ENCODE measurements at regions not wholly inside any gene's neighbourhood (a gene's known extent, or its start where the extent isn't known, plus 50 kb on each side); places are given as distances from the start of the nearest gene placed in this dataset.

DNA sequence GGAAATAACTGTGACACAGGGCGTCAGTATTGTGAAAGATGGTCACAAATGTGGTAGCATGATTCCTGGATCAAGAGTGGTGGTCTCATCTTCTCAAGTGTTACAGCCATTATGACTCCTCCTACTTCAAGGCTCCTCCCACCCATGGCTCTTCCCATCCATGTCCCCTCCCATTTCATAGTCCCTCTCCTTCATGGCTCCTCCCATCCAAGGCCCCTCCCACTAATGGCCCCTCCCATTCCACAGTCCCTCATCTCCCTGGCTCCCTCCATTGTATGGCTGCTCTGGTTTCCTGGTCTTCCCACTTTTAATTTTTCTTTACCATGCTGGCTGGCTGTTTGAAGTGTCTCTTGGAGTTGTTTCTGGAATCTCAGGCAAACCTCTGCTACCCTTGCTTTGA, 1375.2 kb upstream of the TMEM132C start:
- WGBS, 5 donors: 85 to 96% (median 91%) methylated on average over 1 of the region's 1 CpG
- H3K9me3 ChIP-seq: peaks cover 0 to 12% (median 7%) of the 10 kb centered on the region in 8 donors
- no peak overlapping the region for H3K27ac ChIP-seq
- no peaks in the 10 kb centered on the region for H3K27me3 ChIP-seq (replicated peaks in 1 of 7)
- no peak overlapping the region for H3K4me3 ChIP-seq
- no peak for DNase-seq
- H3K36me3 ChIP-seq: no peaks in the 10 kb centered on the region
- H3K4me1 ChIP-seq: no peaks in the 10 kb centered on the region
- TF ChIP-seq POLR2A (IDR thresholded peaks at IDR 0.05) (no peak), POLR2AphosphoS5 (IDR thresholded peaks at IDR 0.05) (no peak)
- TF ChIP-seq, protein P1, sequence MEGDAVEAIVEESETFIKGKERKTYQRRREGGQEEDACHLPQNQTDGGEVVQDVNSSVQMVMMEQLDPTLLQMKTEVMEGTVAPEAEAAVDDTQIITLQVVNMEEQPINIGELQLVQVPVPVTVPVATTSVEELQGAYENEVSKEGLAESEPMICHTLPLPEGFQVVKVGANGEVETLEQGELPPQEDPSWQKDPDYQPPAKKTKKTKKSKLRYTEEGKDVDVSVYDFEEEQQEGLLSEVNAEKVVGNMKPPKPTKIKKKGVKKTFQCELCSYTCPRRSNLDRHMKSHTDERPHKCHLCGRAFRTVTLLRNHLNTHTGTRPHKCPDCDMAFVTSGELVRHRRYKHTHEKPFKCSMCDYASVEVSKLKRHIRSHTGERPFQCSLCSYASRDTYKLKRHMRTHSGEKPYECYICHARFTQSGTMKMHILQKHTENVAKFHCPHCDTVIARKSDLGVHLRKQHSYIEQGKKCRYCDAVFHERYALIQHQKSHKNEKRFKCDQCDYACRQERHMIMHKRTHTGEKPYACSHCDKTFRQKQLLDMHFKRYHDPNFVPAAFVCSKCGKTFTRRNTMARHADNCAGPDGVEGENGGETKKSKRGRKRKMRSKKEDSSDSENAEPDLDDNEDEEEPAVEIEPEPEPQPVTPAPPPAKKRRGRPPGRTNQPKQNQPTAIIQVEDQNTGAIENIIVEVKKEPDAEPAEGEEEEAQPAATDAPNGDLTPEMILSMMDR (IDR thresholded peaks at IDR 0.05 in 8 of 11, conservative IDR thresholded peaks at IDR 0.05 in 3 of 11): no peak
- intact Hi-C loops (cut with DNase I; ENCODE audit: low total_unique reads): no loop called here

DNA sequence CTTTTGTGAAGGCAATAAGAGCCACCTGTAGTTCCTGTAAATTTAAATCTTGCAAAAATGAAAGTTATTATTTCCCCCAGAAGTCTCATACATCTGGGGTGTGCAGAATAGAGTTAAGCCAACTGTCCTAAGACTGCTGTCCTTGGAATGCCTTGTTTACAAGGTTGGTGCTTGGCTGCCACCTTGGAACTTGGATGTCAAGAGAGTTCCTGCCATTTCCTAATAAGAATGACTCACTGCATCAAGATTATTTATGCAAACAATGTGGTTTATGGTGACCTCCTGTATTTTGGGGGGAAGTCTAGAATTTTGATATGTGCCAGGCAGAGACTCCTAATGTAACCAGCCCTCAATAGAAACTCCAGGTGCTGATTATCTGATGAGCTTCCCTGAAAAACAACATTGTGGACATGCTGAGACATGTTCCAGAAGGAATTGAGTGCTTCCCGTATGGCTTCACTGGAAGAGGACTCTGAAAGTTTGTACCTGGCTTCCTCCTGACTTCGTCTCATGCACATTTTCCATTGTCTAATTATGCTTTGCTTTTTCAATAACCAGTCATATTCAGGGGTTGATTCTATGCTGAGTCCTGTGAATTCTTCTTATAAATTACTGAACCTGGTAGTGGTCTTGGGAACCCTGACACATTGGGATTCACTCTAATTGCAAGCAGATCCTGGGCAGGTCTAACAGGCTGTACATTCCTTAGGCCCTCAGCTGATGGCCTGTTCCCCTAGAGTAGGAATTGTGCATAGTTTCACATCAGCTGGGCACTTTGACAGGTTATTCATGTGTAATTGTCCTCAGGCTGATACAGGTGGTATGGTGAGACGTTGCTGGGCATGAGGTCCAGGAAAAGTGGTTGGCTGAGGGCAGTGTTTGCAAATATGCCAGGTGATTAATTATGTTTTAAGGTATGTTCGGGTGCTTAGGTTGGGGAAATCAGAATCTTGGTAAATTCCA, 1370.7 kb upstream of the TMEM132C start:
- H3K27me3 ChIP-seq (replicated peaks in 1 of 7): no peaks in the 10 kb centered on the region
- TF ChIP-seq, protein P1 (IDR thresholded peaks at IDR 0.05 in 8 of 11, conservative IDR thresholded peaks at IDR 0.05 in 3 of 11): no peak
- TF ChIP-seq POLR2AphosphoS5 (IDR thresholded peaks at IDR 0.05) (no peak), POLR2A (IDR thresholded peaks at IDR 0.05) (no peak)
- H3K9me3 ChIP-seq: peaks cover 0 to 8% (median 5%) of the 10 kb centered on the region in 8 donors
- intact Hi-C loops (cut with DNase I; ENCODE audit: low total_unique reads): no loop called here
- no peak overlapping the region for H3K27ac ChIP-seq
- no peak for DNase-seq
- WGBS, 5 donors: 67 to 77% (median 74%) methylated on average over 4 of the region's 4 CpGs
- H3K36me3 ChIP-seq: no peaks in the 10 kb centered on the region
- H3K4me3 ChIP-seq: no peak overlapping the region
- H3K4me1 ChIP-seq: no peaks in the 10 kb centered on the region

DNA sequence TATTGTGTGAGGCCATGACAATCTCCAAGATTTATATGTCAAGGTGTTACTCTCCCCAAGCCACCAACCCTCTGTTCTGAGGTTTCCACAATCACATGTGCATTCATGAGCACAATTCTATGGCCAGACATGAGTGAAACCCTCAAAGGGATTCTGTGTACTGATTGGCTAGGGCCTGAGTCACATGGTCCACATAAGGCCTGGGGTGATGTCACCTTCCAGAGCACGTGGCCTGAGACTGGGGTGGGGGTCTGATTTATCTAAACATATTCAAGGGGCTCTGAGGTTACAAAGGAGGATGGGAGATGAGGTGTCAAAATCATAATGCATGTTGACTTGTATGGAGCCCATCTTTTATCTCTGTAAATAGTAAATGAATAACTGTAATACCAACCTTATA, 1369.9 kb upstream of the TMEM132C start:
- intact Hi-C loops (cut with DNase I; ENCODE audit: low total_unique reads): no loop called here
- no peak overlapping the region for H3K27ac ChIP-seq
- no peaks in the 10 kb centered on the region for H3K4me1 ChIP-seq
- H3K36me3 ChIP-seq: no peaks in the 10 kb centered on the region
- no peaks in the 10 kb centered on the region for H3K9me3 ChIP-seq
- WGBS, 5 donors: 29 to 50% (median 41%) methylated on average over 1 of the region's 1 CpG
- TF ChIP-seq POLR2AphosphoS5 (IDR thresholded peaks at IDR 0.05) (no peak), POLR2A (IDR thresholded peaks at IDR 0.05) (no peak)
- TF ChIP-seq, protein P1 (IDR thresholded peaks at IDR 0.05 in 8 of 11, conservative IDR thresholded peaks at IDR 0.05 in 3 of 11): no peak
- no peaks in the 10 kb centered on the region for H3K27me3 ChIP-seq (replicated peaks in 1 of 7)
- no peak for DNase-seq
- H3K4me3 ChIP-seq: no peak overlapping the region

DNA sequence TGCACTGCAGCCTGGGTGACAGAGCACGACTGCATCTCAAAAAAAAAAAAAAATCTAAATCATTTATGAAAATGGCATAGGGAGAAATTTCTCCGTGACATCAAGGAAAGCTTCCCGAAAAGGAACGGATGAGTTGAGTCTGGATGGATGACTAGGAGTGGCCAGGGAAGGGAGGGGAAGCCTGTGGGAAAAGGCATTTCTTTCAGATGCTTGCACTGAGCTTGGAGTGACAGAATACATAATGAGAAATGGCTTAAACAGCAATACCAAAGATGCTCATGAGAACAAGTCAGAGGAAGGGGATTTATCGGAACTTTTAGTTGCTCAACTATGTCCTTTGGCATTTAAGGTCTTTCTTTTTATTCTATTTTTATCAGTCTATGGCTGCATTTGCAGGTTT, 1369.2 kb upstream of the TMEM132C start:
- Histone ChIP-seq H3K4me3 (no peak overlapping the region), H3K4me1 (no peaks in the 10 kb centered on the region), H3K27ac (no peak overlapping the region), H3K9me3 (no peaks in the 10 kb centered on the region), H3K27me3 (replicated peaks in 1 of 7) (no peaks in the 10 kb centered on the region), H3K36me3 (no peaks in the 10 kb centered on the region)
- intact Hi-C loops (cut with DNase I; ENCODE audit: low total_unique reads): no loop called here
- no peak for DNase-seq
- WGBS, 5 donors: 79 to 90% (median 89%) methylated on average over 5 of the region's 5 CpGs
- TF ChIP-seq POLR2AphosphoS5 (IDR thresholded peaks at IDR 0.05) (no peak), POLR2A (IDR thresholded peaks at IDR 0.05) (no peak)
- TF ChIP-seq, protein P1 (IDR thresholded peaks at IDR 0.05 in 8 of 11, conservative IDR thresholded peaks at IDR 0.05 in 3 of 11): no peak
